IMR-90 (cell line): ENCODE measurements at regions not wholly inside any gene's neighbourhood (a gene's known extent, or its start where the extent isn't known, plus 50 kb on each side); places are given as distances from the start of the nearest gene placed in this dataset.
A peak's percentile ranks its signal among the peaks of the same experiment; 100 is the strongest.

ENCODE experiments used
- ATAC-seq: fragments of 200-7000 bp; cut with Tn5 transposase; 2 replicates; pipeline ENCODE4 v1.9.1; 2020; ENCODE audit warnings: low read depth, mild to moderate bottlenecking, moderate library complexity
- BruUV-seq: library from RNA; stranded (reverse); fragments of 400-500 nt; replicated peaks from 2 replicates; lab custom pipeline; 2021; lab: Mats Ljungman, UMichigan
- CTCF ChIA-PET: fragments of 300-600 bp; formaldehyde crosslinking; extraction: SDS; loops from one replicate; lab custom pipeline; 2021; ENCODE audit warnings: antibody characterized with exemption; lab: Yijun Ruan, JAX
- POLR2A ChIA-PET: fragments of 300-600 bp; sonication (Branson Sonifier 250); formaldehyde crosslinking; loops from one replicate; lab custom pipeline; 2022; ENCODE audit warnings: antibody characterized with exemption; ENCODE audit not compliant: unreplicated experiment; lab: Charles Lee
- DNase-seq: peaks from one replicate; pipeline ENCODE4 v3.0.0; 2013
- H2AFZ ChIP-seq: replicated peaks from 2 replicates; pipeline ENCODE3; 2013; ENCODE audit warnings: low read length, mild to moderate bottlenecking; ENCODE audit not compliant: poor library complexity
- H2AK5ac ChIP-seq: 2 replicates; pipeline ENCODE4 v1.6.1; 2013; ENCODE audit warnings: low read depth, low read length, inconsistent platforms
- H2AK9ac ChIP-seq: replicated peaks from 2 replicates; pipeline ENCODE3; 2013; ENCODE audit warnings: mild to moderate bottlenecking, low read depth, low read length, moderate library complexity; ENCODE audit not compliant: poor library complexity
- H2BK120ac ChIP-seq: 2 replicates; pipeline ENCODE4 v1.6.1; 2013; ENCODE audit warnings: low read depth, low read length, inconsistent platforms
- H2BK15ac ChIP-seq: 3 replicates; pipeline ENCODE4 v1.6.1; 2013; ENCODE audit warnings: low read depth, low read length, inconsistent platforms
- H2BK20ac ChIP-seq: 2 replicates; pipeline ENCODE4 v1.6.1; 2013; ENCODE audit warnings: low read depth, mild to moderate bottlenecking, inconsistent platforms, low read length, moderate library complexity
- H2BK5ac ChIP-seq: 2 replicates; pipeline ENCODE4 v1.6.1; 2013; ENCODE audit warnings: mild to moderate bottlenecking, low read depth, low read length, inconsistent platforms; ENCODE audit not compliant: poor library complexity, severe bottlenecking
- H3K14ac ChIP-seq: replicated peaks from 2 replicates; pipeline ENCODE4 v1.6.1; 2013; ENCODE audit warnings: low read depth, low read length, inconsistent platforms
- H3K18ac ChIP-seq: 2 replicates; pipeline ENCODE4 v1.6.1; 2013; ENCODE audit warnings: low read depth, low read length, control low read depth
- H3K23ac ChIP-seq: 2 replicates; pipeline ENCODE4 v1.6.1; 2013; ENCODE audit warnings: low read depth, low read length, inconsistent platforms
- H3K27ac ChIP-seq: 2 replicates; pipeline ENCODE4 v1.5.1; 2013; ENCODE audit warnings: mild to moderate bottlenecking, control low read depth, low read length; ENCODE audit not compliant: insufficient read depth
- H3K27me3 ChIP-seq: 2 replicates; pipeline ENCODE4 v1.6.1; 2013; ENCODE audit warnings: low read length; ENCODE audit not compliant: control insufficient read depth, insufficient read depth
- H3K36me3 ChIP-seq: 2 replicates; pipeline ENCODE4 v1.6.1; 2013; ENCODE audit warnings: low read length, mixed read lengths; ENCODE audit not compliant: control insufficient read depth, insufficient read depth
- H3K4ac ChIP-seq: 2 replicates; pipeline ENCODE4 v1.6.1; 2013; ENCODE audit warnings: low read depth, low read length, inconsistent platforms
- H3K4me1 ChIP-seq: 2 replicates; pipeline ENCODE4 v1.6.1; 2013; ENCODE audit warnings: low read length, mixed read lengths; ENCODE audit not compliant: control insufficient read depth, insufficient read depth
- H3K4me2 ChIP-seq: 2 replicates; pipeline ENCODE4 v1.6.1; 2013; ENCODE audit warnings: low read depth, mild to moderate bottlenecking, control low read depth, low read length, moderate library complexity
- H3K4me3 ChIP-seq: 2 replicates; pipeline ENCODE4 v1.5.1; 2013; ENCODE audit warnings: low read depth, mild to moderate bottlenecking, control low read depth, low read length, moderate library complexity; ENCODE audit not compliant: insufficient read depth
- H3K56ac ChIP-seq: 2 replicates; pipeline ENCODE4 v1.6.1; 2013; ENCODE audit warnings: low read length, inconsistent platforms; ENCODE audit not compliant: insufficient read depth; ENCODE audit errors: extremely low read depth
- H3K79me1 ChIP-seq, 2 experiments: 2 replicates each; pipeline ENCODE4 v1.6.1; 2013; ENCODE audit warnings: low read length in 2 of 2, inconsistent platforms in 1 of 2, low read depth in 1 of 2
- H3K9ac ChIP-seq: 2 replicates; pipeline ENCODE4 v1.6.1; 2013; ENCODE audit warnings: low read depth, low read length, control low read depth
- H3K9me1 ChIP-seq: 2 replicates; pipeline ENCODE4 v1.6.1; 2013; ENCODE audit warnings: low read length, inconsistent platforms; ENCODE audit not compliant: insufficient read depth
- H3K9me3 ChIP-seq: 2 replicates; pipeline ENCODE4 v1.6.1; 2013; ENCODE audit warnings: low read length; ENCODE audit not compliant: control insufficient read depth, insufficient read depth
- H4K20me1 ChIP-seq: 2 replicates; pipeline ENCODE4 v1.6.1; 2013; ENCODE audit warnings: low read length, inconsistent platforms; ENCODE audit not compliant: insufficient read depth
- H4K5ac ChIP-seq: 2 replicates; pipeline ENCODE4 v1.6.1; 2013; ENCODE audit warnings: mild to moderate bottlenecking, low read depth, low read length, control low read depth
- H4K8ac ChIP-seq, 2 experiments: 2 replicates each; pipeline ENCODE4 v1.6.1; 2013; ENCODE audit warnings: low read depth in 2 of 2, low read length in 2 of 2, control low read depth in 1 of 2, inconsistent platforms in 1 of 2
- H4K91ac ChIP-seq: 2 replicates; pipeline ENCODE4 v1.6.1; 2013; ENCODE audit warnings: low read depth, low read length, inconsistent platforms; ENCODE audit not compliant: insufficient read depth
- BHLHE40 ChIP-seq: fragments of 150-350 bp; IDR thresholded peaks from 2 replicates; pipeline ENCODE4 v1.6.1; 2016; ENCODE audit warnings: mild to moderate bottlenecking, low read depth, low read length
- CEBPB ChIP-seq: IDR thresholded peaks from 2 replicates; pipeline ENCODE4 v1.6.1; 2012; ENCODE audit warnings: low read depth, low read length, improper control_type of control experiment
- CHD1 ChIP-seq: IDR thresholded peaks from 2 replicates; pipeline ENCODE4 v1.6.1; 2012; ENCODE audit warnings: low read depth, low read length, improper control_type of control experiment
- MAFK ChIP-seq: IDR thresholded peaks from 2 replicates; pipeline ENCODE4 v1.6.1; 2012; ENCODE audit warnings: low read depth, low read length, improper control_type of control experiment
- MXI1 ChIP-seq: IDR thresholded peaks from 2 replicates; pipeline ENCODE4 v1.6.1; 2012; ENCODE audit warnings: low read depth, mild to moderate bottlenecking, low read length, moderate library complexity, borderline replicate concordance
- RAD21 ChIP-seq: IDR thresholded peaks from 2 replicates; pipeline ENCODE4 v1.6.1; 2012; ENCODE audit warnings: low read length, improper control_type of control experiment
- RCOR1 ChIP-seq: IDR thresholded peaks from 2 replicates; pipeline ENCODE4 v1.6.1; 2012; ENCODE audit warnings: mild to moderate bottlenecking, low read length, improper control_type of control experiment; ENCODE audit not compliant: insufficient replicate concordance
- WGBS, 2 experiments: methylation state at CpG; one replicate each; pipeline versions ENCODE4 v1.1.5 to v1.1.7; 2013; ENCODE audit warnings: missing lambda C conversion rate in 2 of 2; ENCODE audit not compliant: insufficient read length in 1 of 2; ENCODE audit errors: extremely low coverage in 2 of 2; 5-methylcytosine and 5-hydroxymethylcytosine counted together
- dilution Hi-C: fragments of 300-500 bp; cut with HindIII; formaldehyde crosslinking; loops from one replicate; pipeline ENCODE4 v1.14.3; 2018; ENCODE audit warnings: low sequenced_read_pairs; ENCODE audit not compliant: unreplicated experiment
- in situ Hi-C: fragments of 300-500 bp; cut with MboI; formaldehyde crosslinking; loops from 3 replicates; pipeline ENCODE4 v1.14.3; 2019; ENCODE audit warnings: low sequenced_read_pairs, inconsistent platforms, mixed read lengths
- intact Hi-C: fragments of 100-400 bp; cut with micrococcal nuclease; formaldehyde crosslinking; loops from 2 replicates; pipeline ENCODE4 v1.10.0; 2022
- TF ChIP-seq, protein P1 (sequence below): fragments of 150-350 bp; IDR thresholded peaks from 2 replicates; pipeline ENCODE4 v1.6.1; 2016; ENCODE audit warnings: low read depth, mild to moderate bottlenecking, low read length, moderate library complexity, borderline replicate concordance
- TF ChIP-seq, protein P2 (sequence below): conservative IDR thresholded peaks from 2 replicates; pipeline ENCODE4 v1.5.1; 2012; ENCODE audit warnings: mild to moderate bottlenecking, low read depth, low read length, improper control_type of control experiment

DNA sequence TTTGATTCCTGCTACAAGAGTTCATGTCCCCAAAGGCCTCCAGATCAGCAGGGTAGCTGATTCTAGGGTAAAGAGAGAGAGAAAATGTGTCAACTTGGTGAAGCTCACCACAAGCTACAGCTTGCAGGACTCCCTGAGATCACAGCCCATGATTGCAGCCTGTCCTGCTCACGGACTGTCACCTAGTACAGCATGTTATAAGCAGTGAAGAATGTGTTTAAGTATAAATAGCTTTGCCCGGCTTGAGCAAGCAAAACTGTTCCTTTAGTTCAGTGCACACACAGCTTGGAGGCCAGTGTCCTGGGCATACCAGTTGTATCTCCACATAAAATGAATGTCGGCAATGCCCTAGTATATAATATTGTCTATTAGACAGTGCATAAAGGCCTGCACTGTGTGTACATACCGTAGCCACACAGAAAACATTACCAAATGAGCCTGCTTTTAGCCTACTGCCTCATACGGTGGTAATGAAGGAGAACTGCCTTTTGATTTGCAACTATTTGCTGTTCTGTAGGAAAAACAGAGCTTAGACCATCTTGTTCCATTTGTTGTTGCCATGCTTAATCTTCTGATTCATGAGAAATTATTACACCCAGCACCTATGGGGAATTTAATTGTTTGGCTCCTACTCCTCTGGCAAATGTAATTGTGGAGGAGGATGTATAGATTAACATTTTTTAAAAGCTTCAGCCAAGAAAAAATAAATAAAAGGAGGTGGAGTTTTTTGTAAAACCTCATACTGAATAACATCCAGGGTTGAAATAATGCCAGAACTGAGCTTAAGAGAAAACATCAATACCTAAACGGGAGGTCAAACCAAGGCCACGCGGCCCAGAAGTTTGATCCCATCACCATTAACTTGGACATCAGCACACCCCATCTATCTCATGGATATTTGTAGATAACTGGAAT, 108.1 kb upstream of the G2E3 start:
- Histone ChIP-seq H4K20me1 (no peaks in the 10 kb centered on the region), H3K9ac (no peak overlapping the region), H3K36me3 (no peaks in the 10 kb centered on the region), H3K23ac (no peak overlapping the region), H2AFZ (no peak overlapping the region), H2AK5ac (no peak overlapping the region), H2BK20ac (no peak overlapping the region), H2BK5ac (no peak overlapping the region), H3K4me3 (no peak overlapping the region), H2BK120ac (no peak overlapping the region), H3K56ac (no peak overlapping the region), H4K91ac (no peak overlapping the region), H3K14ac (no peak overlapping the region), H3K27ac (no peak overlapping the region), H4K5ac (no peak overlapping the region), H4K8ac (no peak overlapping the region), H3K27me3 (peaks cover 2% of the 10 kb centered on the region; the same call in 1 of the 2 replicates), H3K4me1 (peaks cover 3% of the 10 kb centered on the region; the same call in 1 of the 2 replicates), H3K4ac (no peak overlapping the region), H3K9me3 (no peaks in the 10 kb centered on the region), H2BK15ac (no peak overlapping the region), H3K79me1 (no peaks in the 10 kb centered on the region), H3K4me2 (peak overlapping the region; percentile 66; the same call in 1 of the 2 replicates), H3K9me1 (no peaks in the 10 kb centered on the region), H3K18ac (no peak overlapping the region), H2AK9ac (no peak overlapping the region)
- WGBS, 2 experiments: no CpG with 5 or more reads among the region's 8 CpGs
- intact Hi-C loops (no loop called here), dilution Hi-C loops (no loop called here), in situ Hi-C loops (no loop called here)
- POLR2A ChIA-PET: no interaction called here
- CTCF ChIA-PET: no interaction called here
- BruUV-seq: no TSS peak
- ATAC-seq (peak; percentile 66), DNase-seq (peak; percentile 2)
- TF ChIP-seq BHLHE40: no peak
- TF ChIP-seq RAD21: no peak
- TF ChIP-seq CEBPB: no peak
- TF ChIP-seq, protein P1, sequence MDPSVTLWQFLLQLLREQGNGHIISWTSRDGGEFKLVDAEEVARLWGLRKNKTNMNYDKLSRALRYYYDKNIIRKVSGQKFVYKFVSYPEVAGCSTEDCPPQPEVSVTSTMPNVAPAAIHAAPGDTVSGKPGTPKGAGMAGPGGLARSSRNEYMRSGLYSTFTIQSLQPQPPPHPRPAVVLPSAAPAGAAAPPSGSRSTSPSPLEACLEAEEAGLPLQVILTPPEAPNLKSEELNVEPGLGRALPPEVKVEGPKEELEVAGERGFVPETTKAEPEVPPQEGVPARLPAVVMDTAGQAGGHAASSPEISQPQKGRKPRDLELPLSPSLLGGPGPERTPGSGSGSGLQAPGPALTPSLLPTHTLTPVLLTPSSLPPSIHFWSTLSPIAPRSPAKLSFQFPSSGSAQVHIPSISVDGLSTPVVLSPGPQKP: no peak
- no peak for TF ChIP-seq RCOR1
- TF ChIP-seq MAFK: no peak
- TF ChIP-seq CHD1: no peak
- TF ChIP-seq, protein P2, sequence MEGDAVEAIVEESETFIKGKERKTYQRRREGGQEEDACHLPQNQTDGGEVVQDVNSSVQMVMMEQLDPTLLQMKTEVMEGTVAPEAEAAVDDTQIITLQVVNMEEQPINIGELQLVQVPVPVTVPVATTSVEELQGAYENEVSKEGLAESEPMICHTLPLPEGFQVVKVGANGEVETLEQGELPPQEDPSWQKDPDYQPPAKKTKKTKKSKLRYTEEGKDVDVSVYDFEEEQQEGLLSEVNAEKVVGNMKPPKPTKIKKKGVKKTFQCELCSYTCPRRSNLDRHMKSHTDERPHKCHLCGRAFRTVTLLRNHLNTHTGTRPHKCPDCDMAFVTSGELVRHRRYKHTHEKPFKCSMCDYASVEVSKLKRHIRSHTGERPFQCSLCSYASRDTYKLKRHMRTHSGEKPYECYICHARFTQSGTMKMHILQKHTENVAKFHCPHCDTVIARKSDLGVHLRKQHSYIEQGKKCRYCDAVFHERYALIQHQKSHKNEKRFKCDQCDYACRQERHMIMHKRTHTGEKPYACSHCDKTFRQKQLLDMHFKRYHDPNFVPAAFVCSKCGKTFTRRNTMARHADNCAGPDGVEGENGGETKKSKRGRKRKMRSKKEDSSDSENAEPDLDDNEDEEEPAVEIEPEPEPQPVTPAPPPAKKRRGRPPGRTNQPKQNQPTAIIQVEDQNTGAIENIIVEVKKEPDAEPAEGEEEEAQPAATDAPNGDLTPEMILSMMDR: no peak
- TF ChIP-seq MXI1: no peak
